Endothelial cell of umbilical vein (primary cell): ENCODE measurements at regions not wholly inside any gene's neighbourhood (a gene's known extent, or its start where the extent isn't known, plus 50 kb on each side); places are given as distances from the start of the nearest gene placed in this dataset.

Source experiments
- BruUV-seq: library from RNA; stranded (reverse); fragments of 400-500 nt; replicated peaks from 2 replicates; lab custom pipeline; 2021; lab: Mats Ljungman, UMichigan
- CTCF ChIA-PET: fragments of 300-600, 350-600 bp; sonication (Branson Sonifier 250); formaldehyde crosslinking; loops from one replicate; lab custom pipeline; 2021; ENCODE audit warnings: antibody characterized with exemption, inconsistent platforms; lab: Charles Lee
- POLR2A ChIA-PET: fragments of 300-600, 350-600 bp; sonication (Branson Sonifier 250); formaldehyde crosslinking; loops from one replicate; lab custom pipeline; 2021; ENCODE audit warnings: antibody characterized with exemption, inconsistent platforms; lab: Charles Lee
- DNase-seq: peaks from one replicate; pipeline ENCODE4 v3.0.0-alpha.2; 2011; ENCODE audit warnings: low read depth, low spot score
- FAIRE-seq: peaks from 2 replicates; lab custom pipeline; 2011; peaks lifted over from hg19 to GRCh38; lab: Jason Lieb, UNC
- H2AFZ ChIP-seq: 2 replicates; pipeline ENCODE4 v1.6.0; 2012; ENCODE audit warnings: low read depth, low read length, control low read depth, inconsistent platforms
- H3K27ac ChIP-seq: 2 replicates; pipeline ENCODE4 v1.5.1; 2011; ENCODE audit warnings: low read depth, mild to moderate bottlenecking, control low read depth, low read length, moderate library complexity; ENCODE audit not compliant: insufficient read depth
- H3K27me3 ChIP-seq, 2 experiments: 2 replicates each; pipeline versions ENCODE4 v1.6.0 to v1.6.1; 2011; ENCODE audit warnings: low read length in 2 of 2, mixed read lengths in 1 of 2; ENCODE audit not compliant: control insufficient read depth in 2 of 2, insufficient read depth in 2 of 2
- H3K36me3 ChIP-seq, 2 experiments: 2 replicates in 1 of 2; 3 replicates in 1 of 2; pipeline ENCODE4 v1.5.1; 2011; ENCODE audit warnings: low read length in 2 of 2, mild to moderate bottlenecking in 1 of 2, moderate library complexity in 1 of 2; ENCODE audit not compliant: control insufficient read depth in 2 of 2, insufficient read depth in 2 of 2; ENCODE audit errors: extremely low read depth in 1 of 2
- H3K4me1 ChIP-seq: 3 replicates; pipeline ENCODE4 v1.5.1; 2011; ENCODE audit warnings: mild to moderate bottlenecking, low read length; ENCODE audit not compliant: control insufficient read depth, insufficient read depth; ENCODE audit errors: extremely low read depth
- H3K4me2 ChIP-seq: 2 replicates; pipeline ENCODE4 v1.6.1; 2011; ENCODE audit warnings: low read length, control low read depth, mixed read lengths; ENCODE audit not compliant: insufficient read depth
- H3K4me3 ChIP-seq, 3 experiments: fragments of 200-600 bp in 1 of 3; sonication (generic), shearing (Covaris generic) in 1 of 3; replicated peaks in 1 of 3; 2 replicates each; pipeline ENCODE4 v1.5.1; 2011 to 2016; ENCODE audit warnings: control low read depth in 3 of 3, low read length in 3 of 3, mild to moderate bottlenecking in 2 of 3, inconsistent platforms in 1 of 3, low read depth in 1 of 3, moderate library complexity in 1 of 3; ENCODE audit not compliant: insufficient read depth in 1 of 3
- H3K79me2 ChIP-seq: 2 replicates; pipeline ENCODE4 v1.6.0; 2012; ENCODE audit warnings: low read length, inconsistent platforms; ENCODE audit not compliant: control insufficient read depth, insufficient read depth
- H3K9ac ChIP-seq: replicated peaks from 2 replicates; pipeline ENCODE3; 2011; ENCODE audit warnings: low read length, control low read depth; ENCODE audit not compliant: insufficient read depth; ENCODE audit errors: extremely low read depth
- H3K9me1 ChIP-seq: replicated peaks from 3 replicates; pipeline ENCODE4 v1.6.0; 2011; ENCODE audit warnings: mild to moderate bottlenecking, low read length; ENCODE audit not compliant: control insufficient read depth, insufficient read depth; ENCODE audit errors: extremely low read depth
- H3K9me3 ChIP-seq: replicated peaks from 2 replicates; pipeline ENCODE4 v1.5.1; 2012; ENCODE audit warnings: low read length, inconsistent platforms; ENCODE audit not compliant: control insufficient read depth, insufficient read depth
- H4K20me1 ChIP-seq: replicated peaks from 2 replicates; pipeline ENCODE3; 2011; ENCODE audit warnings: mild to moderate bottlenecking, low read length; ENCODE audit not compliant: control insufficient read depth, insufficient read depth; ENCODE audit errors: extremely low read depth
- EZH2 ChIP-seq: IDR thresholded peaks from 2 replicates; pipeline ENCODE4 v1.6.1; 2012; ENCODE audit warnings: borderline replicate concordance, low read depth, mild to moderate bottlenecking, moderate library complexity, low read length, inconsistent platforms; ENCODE audit not compliant: severe bottlenecking
- FOS ChIP-seq: IDR thresholded peaks from 2 replicates; pipeline ENCODE4 v1.6.1; 2011; ENCODE audit warnings: mild to moderate bottlenecking, low read length, moderate library complexity, borderline replicate concordance; ENCODE audit not compliant: insufficient read depth
- GATA2 ChIP-seq: IDR thresholded peaks from 2 replicates; pipeline ENCODE4 v1.7.0; 2011; ENCODE audit warnings: low read depth, mild to moderate bottlenecking, moderate library complexity, mixed read lengths, low read length; ENCODE audit not compliant: insufficient read length, insufficient read depth
- JUN ChIP-seq: IDR thresholded peaks from 2 replicates; pipeline ENCODE4 v1.6.1; 2011; ENCODE audit warnings: borderline replicate concordance, low read depth; ENCODE audit not compliant: insufficient read length, insufficient read depth
- MYC ChIP-seq: IDR thresholded peaks from one replicate; pipeline ENCODE4 v1.6.1; 2011; ENCODE audit warnings: mild to moderate bottlenecking, low read depth, low read length
- POLR2A ChIP-seq: IDR thresholded peaks from 2 replicates; pipeline ENCODE4 v1.6.1; 2012; ENCODE audit warnings: low read depth, mild to moderate bottlenecking, control low read depth, low read length
- POLR2AphosphoS5 ChIP-seq: IDR thresholded peaks from 2 replicates; pipeline ENCODE4 v1.6.1; 2012; ENCODE audit warnings: low read depth, mild to moderate bottlenecking, control low read depth, low read length, moderate library complexity; ENCODE audit not compliant: insufficient read depth
- dilution Hi-C: fragments of 300-500 bp; cut with MboI; formaldehyde crosslinking; loops from one replicate; pipeline ENCODE4 v1.15.0; 2019; ENCODE audit warnings: low sequenced_read_pairs; ENCODE audit not compliant: extremely low pct_ligation_motif_present
- intact Hi-C: fragments of 100-400 bp; cut with micrococcal nuclease; formaldehyde crosslinking; loops from one replicate; pipeline ENCODE4 v1.10.0; 2022
- TF ChIP-seq, protein P1 (sequence below), 2 donors: IDR thresholded peaks; 1 replicate in 1 of 2; 2 replicates in 1 of 2; pipeline ENCODE4 v1.5.1; 2011; ENCODE audit warnings: low read length in 2 of 2, mild to moderate bottlenecking in 2 of 2, moderate library complexity in 2 of 2, control low read depth in 1 of 2, inconsistent platforms in 1 of 2, low read depth in 1 of 2; ENCODE audit not compliant: insufficient read depth in 1 of 2; ENCODE audit errors: extremely low read depth in 1 of 2
- TF ChIP-seq, protein P2 (sequence below): IDR thresholded peaks from 2 replicates; pipeline ENCODE4 v1.6.1; 2011; ENCODE audit not compliant: insufficient read depth, insufficient read length

DNA sequence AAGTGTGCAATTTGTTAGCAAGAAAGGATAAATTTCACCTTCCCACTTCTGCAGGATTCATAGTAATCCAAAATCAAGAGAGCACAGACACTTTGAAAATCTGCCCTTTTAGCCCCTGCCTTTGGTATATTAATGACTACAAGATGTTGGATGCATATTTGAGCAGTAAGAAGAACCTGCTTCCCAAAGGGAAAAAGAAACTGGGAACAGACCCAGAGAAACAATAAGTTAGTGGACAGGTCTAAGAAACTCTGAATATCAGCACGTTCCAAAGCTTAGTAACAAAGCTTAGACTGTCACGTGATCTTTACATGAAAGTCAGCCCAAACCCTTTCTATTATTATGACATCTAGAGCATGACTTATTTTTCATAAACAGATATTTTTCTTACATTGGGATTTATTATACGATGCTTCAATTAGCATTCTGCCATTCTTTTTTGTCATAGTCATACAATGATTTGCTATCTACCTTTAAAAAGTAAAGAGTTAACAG, 390.9 kb upstream of the ADGRL2 start:
- Histone ChIP-seq H3K9me3 (no peaks in the 10 kb centered on the region), H3K4me2 (no peak overlapping the region), H3K36me3 (no peaks in the 10 kb centered on the region), H3K9me1 (no peaks in the 10 kb centered on the region), H3K79me2 (no peaks in the 10 kb centered on the region), H3K27ac (no peak overlapping the region), H4K20me1 (no peaks in the 10 kb centered on the region), H3K9ac (no peak overlapping the region), H3K4me3 (no peak overlapping the region), H2AFZ (no peak overlapping the region), H3K4me1 (peaks cover 4% of the 10 kb centered on the region), H3K27me3 (no peaks in the 10 kb centered on the region)
- dilution Hi-C loops (no loop called here), intact Hi-C loops (loop anchor here (5.0 kb wide), 1 partner anchor 137 kb away; no protein-coding TSS in a partner anchor)
- no peak for DNase-seq
- ChIA-PET CTCF (interaction anchor here (1.1 kb wide), 1 partner anchor 11 kb away, joined by 3 read pairs; no protein-coding TSS in a partner anchor), POLR2A (no interaction called here)
- TF ChIP-seq POLR2AphosphoS5: no peak
- TF ChIP-seq, protein P1, sequence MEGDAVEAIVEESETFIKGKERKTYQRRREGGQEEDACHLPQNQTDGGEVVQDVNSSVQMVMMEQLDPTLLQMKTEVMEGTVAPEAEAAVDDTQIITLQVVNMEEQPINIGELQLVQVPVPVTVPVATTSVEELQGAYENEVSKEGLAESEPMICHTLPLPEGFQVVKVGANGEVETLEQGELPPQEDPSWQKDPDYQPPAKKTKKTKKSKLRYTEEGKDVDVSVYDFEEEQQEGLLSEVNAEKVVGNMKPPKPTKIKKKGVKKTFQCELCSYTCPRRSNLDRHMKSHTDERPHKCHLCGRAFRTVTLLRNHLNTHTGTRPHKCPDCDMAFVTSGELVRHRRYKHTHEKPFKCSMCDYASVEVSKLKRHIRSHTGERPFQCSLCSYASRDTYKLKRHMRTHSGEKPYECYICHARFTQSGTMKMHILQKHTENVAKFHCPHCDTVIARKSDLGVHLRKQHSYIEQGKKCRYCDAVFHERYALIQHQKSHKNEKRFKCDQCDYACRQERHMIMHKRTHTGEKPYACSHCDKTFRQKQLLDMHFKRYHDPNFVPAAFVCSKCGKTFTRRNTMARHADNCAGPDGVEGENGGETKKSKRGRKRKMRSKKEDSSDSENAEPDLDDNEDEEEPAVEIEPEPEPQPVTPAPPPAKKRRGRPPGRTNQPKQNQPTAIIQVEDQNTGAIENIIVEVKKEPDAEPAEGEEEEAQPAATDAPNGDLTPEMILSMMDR (IDR thresholded peaks at IDR 0.05; ENCODE audit: extremely low read depth in 1 of 2, insufficient read depth in 1 of 2, low read depth in 1 of 2, low read length in 2 of 2): no peak
- TF ChIP-seq EZH2: no peak
- no peak for TF ChIP-seq JUN
- TF ChIP-seq MYC: no peak
- no peak for TF ChIP-seq FOS
- TF ChIP-seq, protein P2, sequence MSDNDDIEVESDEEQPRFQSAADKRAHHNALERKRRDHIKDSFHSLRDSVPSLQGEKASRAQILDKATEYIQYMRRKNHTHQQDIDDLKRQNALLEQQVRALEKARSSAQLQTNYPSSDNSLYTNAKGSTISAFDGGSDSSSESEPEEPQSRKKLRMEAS: no peak
- no peak for TF ChIP-seq GATA2
- no peak for TF ChIP-seq POLR2A
- FAIRE-seq: no peak
- no TSS peak for BruUV-seq
